HG03066 (cell line): ENCODE measurements at regions not wholly inside any gene's neighbourhood (a gene's known extent, or its start where the extent isn't known, plus 50 kb on each side); places are given as distances from the start of the nearest gene placed in this dataset.
A peak's percentile ranks its signal among the peaks of the same experiment; 100 is the strongest.

ENCODE experiments used
- ATAC-seq: cut with Tn5 transposase; IDR thresholded peaks from one replicate; pipeline ENCODE4 v1.9.1; 2021; ENCODE audit warnings: low read depth; ENCODE audit not compliant: unreplicated experiment

DNA sequence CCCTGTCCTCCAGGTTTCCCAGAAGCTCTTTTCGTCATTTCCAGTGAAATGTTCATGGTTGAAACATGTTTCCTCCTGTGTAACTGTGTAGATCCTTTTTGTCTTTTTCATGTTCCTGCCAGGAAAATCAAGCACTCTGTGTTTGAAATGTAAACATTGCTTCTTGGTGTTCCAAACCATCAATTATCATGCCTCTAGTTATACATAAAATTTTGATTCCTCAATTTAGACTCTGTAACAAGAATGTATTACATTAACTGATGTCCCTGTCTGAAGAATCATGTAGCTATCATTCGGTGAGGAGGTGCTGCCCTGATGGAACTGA lies 546.3 kb upstream of the CITED2 start:
- no peak for ATAC-seq

DNA sequence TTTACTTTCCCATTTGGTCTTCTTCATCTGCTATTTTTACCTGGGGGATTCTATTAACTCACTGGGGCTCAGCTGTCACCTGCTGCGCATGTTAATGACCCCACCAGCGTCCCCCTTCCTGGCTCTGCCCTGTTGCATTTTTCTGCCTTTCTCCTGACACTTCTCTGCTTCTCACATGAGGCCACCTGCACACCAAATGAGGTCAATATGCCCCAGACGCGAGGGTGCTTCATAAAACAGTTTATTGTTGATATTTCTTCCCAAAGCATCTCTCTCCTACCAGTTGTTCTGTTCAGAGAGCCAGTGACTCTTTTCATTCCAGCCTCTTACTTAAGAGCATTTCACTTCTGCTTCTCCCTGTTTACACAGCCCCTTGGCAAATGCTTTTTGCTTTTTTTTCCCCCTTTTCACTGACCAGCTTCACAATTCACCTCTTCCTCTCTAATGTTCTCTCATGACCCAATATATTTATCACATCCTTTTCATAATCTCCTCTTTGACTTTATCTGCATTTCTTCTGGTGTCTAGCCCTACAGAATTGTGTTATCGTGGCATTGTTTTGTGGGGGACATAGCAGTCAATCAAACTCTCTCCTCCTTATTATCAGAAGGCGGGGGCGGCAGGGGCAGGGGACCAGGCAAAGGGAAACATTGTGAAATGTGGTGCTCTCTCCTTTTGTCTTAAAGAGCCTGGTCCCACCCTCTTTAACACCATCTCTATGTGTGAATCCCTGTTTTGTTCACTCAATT lies 545.8 kb upstream of the CITED2 start:
- no peak for ATAC-seq

DNA sequence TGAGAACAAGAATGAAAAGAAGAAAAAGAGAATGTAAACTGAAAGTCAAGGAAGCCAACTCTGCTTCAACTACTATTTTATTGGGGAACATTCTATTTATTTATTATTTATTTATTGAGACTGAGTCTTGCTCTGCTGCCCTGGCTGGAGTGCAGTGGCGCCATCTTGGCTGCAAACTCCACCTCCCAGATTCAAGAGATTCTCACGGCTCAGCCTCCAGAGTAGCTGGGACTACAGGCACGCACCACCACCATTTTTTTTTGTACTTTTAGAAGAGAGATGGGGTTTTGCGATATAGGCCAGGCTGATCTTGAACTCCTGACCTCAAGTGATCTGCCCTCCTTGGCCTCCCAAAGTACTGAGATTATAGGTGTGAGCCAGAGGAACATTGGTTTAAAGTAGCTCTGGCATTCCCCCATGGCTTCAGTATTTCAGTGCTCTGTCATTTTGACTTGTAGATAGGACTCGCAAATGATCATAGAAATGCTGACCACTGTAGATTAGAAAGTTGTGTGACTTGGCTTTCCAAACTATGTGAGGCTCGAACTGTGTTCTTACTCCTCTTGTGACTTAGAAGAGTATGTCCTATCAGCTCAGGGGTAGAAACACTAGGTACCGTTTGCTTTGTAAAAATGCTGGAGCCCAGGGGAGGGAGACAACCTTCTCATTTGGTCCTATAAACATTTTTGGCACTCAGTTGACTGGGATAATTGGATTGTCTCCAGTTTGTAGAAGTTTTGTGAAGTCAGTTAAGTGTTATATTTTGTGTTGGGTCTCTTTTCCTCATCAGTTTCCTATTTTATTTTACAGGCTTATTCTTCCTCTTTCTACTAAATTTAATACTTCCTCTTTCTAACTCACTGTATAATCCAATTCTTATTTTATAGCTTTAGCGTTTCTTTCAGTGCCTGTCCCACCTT lies 544.9 kb upstream of the CITED2 start:
- no peak for ATAC-seq

DNA sequence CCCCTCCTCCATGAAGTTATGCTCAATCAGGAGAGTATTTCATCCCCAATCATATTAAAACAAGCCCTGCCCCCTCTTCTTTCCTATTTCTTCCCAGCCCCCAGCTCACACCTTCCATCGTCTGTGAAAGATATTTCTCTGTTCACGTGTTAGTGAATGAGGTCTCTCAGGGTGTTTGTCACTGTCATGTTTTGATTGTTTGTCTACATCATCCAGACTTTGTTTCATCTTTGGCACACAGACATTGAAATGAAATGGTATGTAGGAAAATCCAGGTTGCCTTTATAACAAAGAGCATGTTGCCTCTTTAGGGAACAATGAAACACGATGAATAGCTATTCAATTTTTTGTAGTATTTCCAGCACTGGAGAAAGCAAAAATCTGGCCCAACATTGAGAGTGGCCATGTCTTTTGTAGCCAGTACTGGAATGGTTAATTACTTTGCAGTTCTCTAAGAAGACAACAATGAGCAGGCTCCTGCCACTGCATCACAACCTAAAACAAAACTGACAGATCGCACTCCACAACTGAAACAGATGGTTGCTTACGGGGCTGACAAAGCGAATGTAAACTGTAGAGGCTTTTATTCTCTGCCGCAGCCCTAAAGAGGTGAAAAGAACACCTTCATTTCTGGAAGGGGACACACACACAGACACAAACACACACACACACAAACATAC lies 543.6 kb upstream of the CITED2 start:
- no peak for ATAC-seq

DNA sequence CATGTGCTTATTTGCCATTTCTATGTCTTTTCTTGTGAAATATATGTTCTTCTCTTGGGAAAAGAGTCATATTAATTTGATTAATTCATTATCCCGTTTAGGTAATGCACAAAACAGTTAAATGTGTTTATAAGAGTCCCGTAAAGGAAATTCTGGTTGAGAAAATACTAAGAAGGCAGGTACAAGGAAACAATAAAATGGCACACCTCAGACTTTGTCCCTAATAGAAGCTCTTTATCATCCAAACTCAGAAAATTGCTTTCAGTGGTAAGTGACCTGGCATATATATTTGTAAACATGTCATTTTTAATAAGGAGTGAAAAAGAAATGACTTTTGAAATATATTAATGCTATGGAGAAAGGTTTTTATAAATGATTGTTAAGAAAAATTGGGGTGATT lies 540.5 kb upstream of the CITED2 start:
- no peak for ATAC-seq

DNA sequence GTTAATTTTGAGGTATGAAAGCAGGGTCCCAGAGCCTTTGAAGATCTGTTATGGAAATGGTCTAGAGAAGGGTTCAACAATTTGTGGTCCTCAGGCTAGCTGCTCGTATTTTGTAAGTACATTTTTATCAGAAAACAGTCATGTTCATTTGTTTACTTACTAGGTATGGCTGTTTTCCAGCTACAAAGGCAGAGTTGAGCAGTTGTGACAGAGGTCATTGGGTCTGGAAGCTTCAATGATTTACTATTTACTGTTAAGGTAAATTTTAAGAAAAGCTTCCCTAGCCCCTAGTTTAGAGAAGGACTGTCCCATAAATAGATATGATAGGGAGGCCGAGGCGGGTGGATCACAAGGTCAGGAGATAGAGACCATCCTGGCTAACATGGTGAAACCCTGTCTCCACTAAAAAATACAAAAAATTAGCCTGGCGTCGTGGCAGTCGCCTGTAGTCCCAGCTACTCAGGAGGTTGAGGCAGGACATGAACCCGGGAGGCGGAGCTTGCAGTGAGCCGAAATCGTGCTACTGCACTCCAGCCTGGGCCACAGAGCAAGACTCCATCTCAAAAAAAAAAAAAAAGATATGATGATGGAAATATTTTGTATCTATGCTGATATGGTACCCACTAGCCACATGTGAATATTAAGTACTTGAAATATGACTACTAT lies 538.4 kb upstream of the CITED2 start:
- no peak for ATAC-seq

DNA sequence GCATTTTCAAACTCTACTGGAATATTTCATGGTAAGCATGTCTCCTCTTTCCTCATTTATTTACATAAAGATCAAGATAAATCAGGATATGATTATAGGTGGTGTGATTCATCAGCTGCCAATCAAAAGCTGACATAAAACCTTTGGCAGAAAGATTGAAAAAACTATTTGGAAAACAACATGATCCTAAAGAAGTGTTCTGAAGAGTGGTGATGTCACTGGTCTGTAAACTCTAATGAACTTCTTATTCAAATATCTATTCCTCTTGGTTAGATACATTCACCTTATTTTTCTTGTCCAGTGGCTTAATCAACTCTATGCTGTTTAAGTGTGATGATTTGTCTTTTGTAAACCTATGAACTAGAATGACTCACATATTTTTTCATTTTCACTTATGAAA lies 535.5 kb upstream of the CITED2 start:
- no peak for ATAC-seq

DNA sequence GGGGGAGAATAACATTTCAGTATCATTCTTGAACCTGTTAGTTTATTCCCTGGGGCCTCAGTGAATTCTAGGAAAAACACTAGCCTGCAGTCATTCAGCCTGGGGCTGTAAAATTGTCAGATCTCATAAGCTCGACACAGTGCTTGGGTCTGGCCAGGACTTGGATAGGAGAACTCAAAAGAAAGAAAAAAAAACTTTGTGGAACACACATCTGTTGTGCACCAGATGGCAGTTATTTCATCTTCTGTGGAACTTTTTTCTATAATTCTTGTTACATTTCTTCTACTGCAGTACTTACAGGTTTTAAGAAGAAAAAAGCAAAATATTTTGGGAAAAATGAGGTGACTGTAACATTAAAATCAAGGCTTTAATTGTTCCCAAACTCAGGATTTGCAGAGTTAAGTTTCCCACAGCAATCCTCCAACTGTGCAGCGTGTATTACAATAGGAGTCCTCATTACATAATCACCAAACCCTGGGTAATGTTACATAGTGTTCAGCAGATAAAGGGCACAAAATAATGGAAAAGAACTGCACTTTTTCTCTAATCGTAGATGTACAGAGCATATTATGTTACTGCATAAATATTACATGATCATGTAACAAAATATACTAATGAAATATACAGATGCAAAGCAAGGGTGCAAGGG lies 531.1 kb upstream of the CITED2 start:
- no peak for ATAC-seq

DNA sequence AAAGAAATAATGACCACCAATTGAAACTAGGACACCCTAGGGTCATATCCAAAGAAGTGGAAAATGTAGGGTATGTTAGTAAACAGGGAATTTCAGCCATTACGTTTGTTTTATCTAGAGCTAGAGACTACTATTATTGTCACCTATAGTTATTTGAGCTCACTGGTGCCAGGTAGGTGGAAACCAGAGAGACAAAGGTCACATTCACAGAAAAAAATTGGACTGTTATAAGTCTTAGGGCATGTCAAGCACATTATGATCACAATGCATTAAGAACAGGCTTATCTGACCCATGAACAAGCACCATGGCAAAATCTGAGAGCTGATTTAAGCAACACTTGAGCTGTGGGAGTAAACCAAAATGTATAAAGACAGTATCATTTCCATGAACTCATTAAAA lies 530.1 kb upstream of the CITED2 start:
- no peak for ATAC-seq

DNA sequence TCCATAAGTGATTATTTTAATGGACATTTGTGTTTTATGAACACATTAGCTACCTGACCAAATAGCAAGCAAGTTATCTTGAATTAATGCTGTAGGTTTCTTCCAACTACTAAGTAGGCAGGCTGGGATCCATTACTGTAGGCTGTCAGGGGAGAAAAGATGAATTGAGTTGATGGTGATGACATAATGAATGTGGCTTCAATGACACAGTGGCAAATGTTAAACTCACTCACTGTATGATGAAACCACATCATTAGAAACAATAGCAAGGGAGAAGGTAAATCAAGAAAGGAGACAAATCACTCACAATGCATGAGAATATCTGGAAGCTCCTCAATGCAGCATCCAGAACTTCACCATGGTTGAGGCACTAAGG lies 529.7 kb upstream of the CITED2 start:
- ATAC-seq, result no peak

DNA sequence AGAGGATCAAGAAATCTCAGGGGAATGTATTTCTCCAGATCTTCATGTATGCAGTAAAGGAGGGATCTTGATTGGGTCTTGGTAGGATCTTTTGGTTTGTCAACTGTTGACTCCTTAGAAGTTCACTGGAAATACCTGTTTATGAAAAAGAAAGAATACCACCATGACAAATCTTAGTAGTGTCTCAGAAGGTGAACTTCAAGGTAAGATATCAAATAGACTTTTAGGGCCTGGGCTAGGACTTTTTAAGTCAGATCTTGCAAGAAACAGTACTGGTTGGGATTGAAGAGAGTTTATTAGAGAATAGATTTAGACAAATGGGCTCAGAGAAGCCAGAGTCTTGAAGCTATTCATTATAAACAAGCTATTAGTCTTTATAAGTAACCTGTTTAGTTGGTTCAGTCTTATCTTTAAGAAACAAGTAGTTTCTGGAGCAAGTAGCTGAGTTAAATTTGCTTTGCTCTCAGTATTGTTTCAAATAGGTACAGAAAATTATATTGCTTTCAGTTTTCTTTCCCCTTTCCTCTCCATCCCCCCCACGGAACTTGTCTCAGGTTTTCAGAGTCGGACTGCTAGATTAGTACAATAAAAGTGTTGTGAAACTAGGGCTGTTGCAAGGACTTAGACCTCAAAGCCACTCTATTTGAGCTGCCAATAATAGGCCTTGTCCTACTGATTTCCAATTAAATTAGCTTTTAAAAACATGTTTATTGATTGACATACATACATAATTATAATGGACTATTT lies 529.1 kb upstream of the CITED2 start:
- ATAC-seq, result peak; percentile 98

DNA sequence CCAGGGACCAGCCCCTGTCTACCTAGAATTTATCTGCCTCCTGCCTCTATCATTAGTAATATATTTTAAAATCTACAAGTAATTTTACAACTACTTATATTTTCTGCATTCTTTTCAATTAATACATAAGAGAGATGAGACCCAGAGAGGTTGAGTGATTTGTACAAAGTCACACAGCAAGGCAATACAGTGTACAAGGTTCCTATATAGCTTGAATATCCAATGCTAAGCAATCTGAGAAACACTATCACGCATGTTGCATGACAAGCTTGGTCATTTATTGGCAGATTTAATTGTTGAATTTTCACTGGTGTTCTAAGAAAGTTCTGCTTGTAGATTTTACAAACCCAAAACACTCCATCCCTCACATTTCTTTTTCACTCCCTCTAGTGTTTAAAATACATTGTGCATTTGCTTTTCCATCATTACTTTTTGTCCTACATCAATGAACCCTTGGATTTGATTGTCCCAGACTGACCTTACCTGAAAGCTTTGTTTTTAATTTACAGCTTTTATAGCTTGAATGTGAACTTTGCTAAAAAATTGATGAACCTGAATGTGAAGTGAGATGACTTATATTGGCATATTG lies 520.9 kb upstream of the CITED2 start:
- no peak for ATAC-seq

DNA sequence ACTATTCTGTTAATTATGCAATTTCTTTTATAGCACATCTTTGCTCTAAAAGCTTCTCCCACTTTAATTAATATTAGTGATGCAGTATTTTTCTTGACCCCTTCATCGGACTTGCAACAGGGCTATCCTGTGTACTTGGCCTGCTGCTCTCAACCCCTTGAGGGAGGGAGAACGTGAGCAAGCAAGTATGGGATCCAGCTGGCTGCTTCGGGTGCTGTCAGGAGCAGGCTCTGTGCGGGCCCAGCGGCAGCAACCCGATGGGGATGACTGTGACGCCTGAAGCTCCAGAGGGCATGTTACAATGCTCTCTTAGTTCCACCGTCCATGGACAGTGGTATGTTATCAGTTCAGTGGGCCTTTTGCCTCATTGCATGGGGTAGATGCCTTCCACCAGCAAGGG lies 519.8 kb upstream of the CITED2 start:
- ATAC-seq, result no peak

DNA sequence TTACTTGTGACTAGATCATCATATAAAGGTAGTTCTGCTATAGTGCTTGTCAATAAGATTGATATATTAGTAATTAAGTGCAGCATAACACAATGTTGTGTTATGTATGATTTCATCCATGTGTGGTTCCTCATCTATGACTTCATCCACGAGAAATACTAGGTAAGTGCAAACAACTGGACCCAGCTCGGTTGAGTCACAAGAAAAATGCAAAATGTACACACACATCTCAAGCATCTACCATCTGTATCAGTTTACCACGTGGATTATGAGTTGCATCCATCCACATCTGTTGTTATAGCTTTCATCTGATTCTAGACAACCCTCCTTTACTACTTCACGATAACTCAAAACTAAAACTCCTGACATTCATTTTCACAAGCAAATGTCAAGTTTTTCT lies 517.0 kb upstream of the CITED2 start:
- no peak for ATAC-seq

DNA sequence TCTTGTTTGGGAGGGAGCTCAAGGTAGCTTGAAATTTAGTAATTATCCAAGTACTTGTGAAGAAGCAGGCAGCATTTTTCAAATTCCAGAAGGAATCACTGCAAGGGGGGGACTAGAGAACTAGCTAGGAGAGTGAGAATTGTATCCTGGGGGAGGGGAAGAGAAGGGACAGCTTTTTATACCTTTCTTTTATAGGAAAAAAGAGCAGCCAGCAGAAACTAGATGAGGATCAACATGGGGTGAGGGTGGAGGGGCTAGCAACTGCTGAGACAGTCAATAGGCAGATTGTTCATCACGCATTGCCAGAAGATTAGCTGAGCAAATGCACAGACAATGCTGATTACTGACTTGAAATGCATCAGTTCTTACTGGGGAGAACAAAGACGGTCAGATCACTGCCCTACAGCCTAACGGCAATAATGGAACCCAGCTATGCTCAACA lies 514.3 kb upstream of the CITED2 start:
- no peak for ATAC-seq

DNA sequence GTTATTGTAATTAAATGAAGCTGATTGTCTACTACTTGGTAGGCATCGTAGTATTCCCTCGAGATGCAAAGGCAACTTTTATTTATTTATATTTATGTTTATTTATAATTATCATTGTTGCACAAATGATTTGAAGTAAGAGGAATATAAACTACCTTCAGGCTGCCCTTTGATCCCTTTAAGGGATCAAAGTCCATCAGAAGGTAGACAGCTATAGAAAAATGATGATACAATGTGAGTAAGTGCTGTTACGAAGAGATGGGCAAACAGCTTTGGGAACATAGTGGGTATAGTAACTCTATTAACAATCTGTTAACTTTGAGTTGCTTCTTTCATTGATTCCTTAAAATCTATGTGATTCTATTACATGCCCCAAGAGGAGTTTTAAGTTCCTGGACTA lies 512.8 kb upstream of the CITED2 start:
- no peak for ATAC-seq

DNA sequence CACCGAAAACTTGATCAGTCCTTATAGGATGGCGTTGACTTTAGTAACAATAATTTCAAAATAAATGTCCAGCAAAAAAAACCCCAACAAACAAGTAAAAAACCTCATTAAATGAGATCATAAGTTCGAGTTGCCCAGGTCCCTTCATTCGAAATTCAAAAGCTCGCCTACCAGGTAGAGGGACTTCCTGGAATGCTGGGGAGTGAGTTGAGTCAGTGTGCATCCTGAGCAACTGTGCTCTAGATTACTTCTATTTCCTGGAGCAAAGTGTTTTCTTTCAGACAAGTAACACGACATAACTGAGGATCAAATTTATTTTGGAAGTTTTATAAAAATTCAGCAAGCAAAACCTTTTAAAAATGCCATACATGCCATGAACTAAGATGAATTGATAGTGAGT lies 511.9 kb upstream of the CITED2 start:
- no peak for ATAC-seq

DNA sequence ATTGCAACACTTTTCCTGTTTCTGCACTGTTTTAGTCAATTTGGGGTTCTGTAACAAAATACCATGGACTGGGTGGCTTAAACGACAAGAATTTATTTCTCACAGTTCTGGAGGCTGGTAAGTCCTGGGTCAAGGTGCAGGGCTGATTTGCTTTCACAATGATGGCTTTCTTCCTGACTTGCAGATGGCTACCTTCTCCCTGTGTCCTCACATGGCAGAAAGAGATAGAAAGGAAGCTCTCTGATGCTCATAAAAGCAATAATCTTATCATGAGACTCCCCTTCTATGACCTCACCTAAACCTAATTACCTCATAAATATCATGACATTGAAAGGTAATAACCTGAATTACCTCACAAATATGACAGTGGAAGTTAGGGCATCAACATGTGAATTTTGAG lies 511.5 kb upstream of the CITED2 start:
- no peak for ATAC-seq

DNA sequence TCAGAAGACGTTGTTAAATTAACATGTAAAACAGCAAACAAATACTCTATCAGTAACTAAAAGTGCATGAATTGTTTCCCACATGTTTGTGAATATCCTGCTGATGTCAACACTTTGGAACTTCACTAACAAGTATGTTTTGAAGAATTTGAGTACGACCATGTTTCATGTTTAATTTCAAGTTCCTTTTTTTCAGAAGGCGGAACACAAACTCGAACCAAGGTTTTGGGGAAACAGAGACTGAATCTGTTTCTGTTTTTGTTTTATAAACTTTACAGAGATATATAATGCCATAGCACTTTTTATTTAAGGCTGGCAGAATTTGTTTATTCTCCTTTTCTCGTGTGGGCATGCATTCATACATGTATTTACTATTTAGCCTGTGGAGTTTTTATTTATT lies 509.3 kb upstream of the CITED2 start:
- no peak for ATAC-seq
